ENCODE measurements at regions not wholly inside any gene's neighbourhood (a gene's known extent, or its start where the extent isn't known, plus 50 kb on each side); places are given as distances from the start of the nearest gene placed in this dataset.

DNA sequence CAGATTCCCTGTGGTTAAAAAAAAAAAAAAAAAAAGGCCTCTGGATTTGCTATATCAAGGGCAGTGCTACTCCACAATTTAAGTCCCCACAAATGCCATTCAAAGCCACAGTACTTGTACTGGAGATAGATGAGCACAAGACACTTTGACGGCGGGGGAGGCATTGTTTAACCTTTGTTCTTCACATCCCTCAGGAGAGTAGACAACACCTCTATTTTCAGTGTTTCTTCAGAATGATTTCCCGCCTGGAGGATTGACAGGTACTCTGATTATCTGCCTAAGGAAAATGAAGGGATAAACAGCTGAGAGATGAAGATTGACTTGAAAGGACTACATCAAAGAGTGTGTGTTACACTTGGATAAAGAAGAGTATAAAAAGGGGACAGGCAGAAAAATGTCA, 58.7 kb downstream of the OTOL1 start:
- DNase-seq = no peak

- DNase-seq = no peak
These were observed 59.9 kb downstream of the OTOL1 start for GRCh38 chr3:161556533-161556932.

DNA sequence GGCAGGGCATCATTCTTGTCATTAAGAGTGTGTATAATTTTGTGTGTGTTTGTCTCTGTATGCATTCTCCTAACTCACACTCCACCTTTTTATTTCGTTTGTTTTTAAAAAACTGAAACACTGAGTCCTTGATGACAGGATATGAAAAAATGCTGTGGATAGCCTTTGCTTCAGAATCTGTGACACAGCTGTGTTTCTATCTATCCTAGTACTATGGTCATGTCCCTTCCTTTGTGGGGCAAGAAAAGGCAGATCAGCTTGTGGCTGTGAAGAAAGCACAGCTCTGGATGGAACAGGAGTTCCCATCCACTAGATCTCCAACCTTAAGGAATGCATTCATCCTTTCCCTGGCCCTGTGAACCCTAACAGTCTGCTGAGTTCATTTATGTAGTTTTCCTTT, 60.3 kb downstream of the OTOL1 start:
- no peak for DNase-seq

- DNase-seq = no peak
These were observed 61.0 kb downstream of the OTOL1 start for GRCh38 chr3:161557445-161558150.

DNA sequence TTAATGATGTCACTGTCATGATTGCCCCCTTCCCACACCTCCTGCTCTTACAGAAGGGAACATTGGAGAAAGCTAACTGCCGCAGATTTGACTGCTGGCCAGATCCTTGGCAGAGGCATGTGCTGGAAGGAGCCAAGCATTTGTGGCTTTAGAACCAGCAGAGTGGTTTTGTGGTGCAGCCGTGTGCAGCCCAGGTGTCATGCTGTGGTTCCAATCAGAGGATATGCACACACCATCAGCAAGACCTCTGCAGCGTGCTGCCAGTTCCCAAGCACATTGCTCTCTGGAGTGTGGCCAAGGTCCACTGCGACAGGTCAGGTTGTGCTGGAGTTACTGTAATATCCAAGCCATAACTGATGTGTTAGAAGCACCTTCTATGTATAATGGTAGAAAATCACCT, 61.6 kb downstream of the OTOL1 start:
- no peak for DNase-seq

GRCh38 chr3:161559177-161559998, 62.8 kb downstream of the OTOL1 start:
- DNase-seq = peak; percentile 65

- peak; percentile 76 for DNase-seq
These were observed 63.5 kb downstream of the OTOL1 start for GRCh38 chr3:161560008-161560637.

DNA sequence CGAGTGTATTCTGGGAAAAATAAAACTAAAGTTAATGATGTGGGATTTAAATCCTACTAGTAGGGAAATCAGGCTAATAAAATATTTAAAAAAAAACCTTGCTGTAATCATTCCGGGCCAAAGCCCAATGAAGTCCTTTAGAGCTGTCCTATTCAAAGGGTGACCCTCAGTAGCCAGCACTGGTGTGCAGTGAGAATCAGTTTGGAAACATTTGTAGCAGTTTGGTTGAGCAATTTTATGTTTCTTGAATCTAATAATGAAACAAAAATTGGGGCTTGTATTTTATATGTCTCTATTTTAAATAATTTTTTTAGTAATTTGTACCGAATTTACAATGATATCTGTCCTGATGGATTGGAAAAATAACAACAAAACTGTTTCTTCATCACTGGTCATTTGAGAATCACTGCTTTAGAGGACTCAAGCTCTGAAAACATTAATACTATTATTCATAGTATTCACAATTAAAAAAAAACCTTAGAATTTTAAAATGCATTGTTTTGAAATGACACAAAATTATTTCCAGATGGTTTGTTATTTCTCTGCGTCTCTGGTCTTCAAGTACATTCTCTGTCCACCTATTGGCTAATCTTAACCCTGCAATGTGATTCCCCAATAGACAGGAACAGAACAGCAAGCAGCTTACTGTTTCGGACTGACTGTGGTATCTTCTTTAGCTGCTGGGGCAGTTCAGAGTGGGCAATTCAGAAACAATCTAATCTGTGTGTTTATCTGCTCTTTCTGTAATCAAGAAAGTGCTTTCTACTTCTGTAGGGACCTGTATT, 71.2 kb downstream of the OTOL1 start:
- no peak for DNase-seq

GRCh38 chr3:161568671-161569070, 72.1 kb downstream of the OTOL1 start:
- no peak for DNase-seq

- DNase-seq = no peak
These were observed 75.3 kb downstream of the OTOL1 start for GRCh38 chr3:161571951-161572350.

DNA sequence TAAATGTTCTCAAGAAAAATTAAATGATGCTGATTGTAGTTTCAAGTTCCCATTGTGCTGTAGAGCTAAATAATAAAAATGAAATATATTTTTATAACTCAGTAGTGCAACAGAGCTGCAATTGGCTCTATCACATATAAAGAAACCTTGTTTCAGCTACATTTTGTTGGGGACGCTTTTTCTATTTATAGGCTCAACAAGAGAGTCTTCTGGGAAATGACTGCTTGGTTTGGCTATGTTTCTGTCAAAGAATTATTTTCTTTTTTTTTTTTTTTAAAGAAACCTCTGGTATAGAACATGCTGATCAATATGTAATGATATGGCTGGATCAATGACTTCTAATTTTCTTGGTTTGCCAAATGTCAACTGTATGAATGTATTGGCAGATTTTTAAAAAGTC, 76.5 kb downstream of the OTOL1 start:
- DNase-seq = no peak

- DNase-seq = no peak
These were observed 79.3 kb downstream of the OTOL1 start for GRCh38 chr3:161575901-161576300.

DNA sequence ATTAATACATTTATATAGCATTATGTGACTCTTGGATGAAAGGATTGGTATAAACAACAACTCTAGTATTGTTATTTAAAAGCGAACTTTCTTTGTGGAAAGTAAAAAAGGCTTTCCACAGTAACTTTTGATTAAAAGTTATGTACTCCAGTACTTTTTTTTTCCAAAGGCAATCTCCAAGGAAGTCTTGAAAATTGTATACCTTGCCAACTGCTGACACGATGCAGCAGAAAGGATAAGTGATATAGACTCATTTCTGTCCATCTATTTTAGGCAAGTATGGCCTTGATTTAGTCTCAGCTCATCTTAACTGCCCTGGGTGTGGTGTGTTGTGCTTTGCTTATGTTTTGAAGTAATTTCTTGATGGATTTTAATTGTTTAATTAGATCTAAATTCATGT, 79.7 kb downstream of the OTOL1 start:
- DNase-seq = no peak

GRCh38 chr3:161576714-161577510, 80.3 kb downstream of the OTOL1 start:
- DNase-seq = no peak

- no peak for DNase-seq
These were observed 81.1 kb downstream of the OTOL1 start for GRCh38 chr3:161577662-161578061.

- no peak for DNase-seq
These were observed 83.0 kb downstream of the OTOL1 start for GRCh38 chr3:161579395-161580126.

DNA sequence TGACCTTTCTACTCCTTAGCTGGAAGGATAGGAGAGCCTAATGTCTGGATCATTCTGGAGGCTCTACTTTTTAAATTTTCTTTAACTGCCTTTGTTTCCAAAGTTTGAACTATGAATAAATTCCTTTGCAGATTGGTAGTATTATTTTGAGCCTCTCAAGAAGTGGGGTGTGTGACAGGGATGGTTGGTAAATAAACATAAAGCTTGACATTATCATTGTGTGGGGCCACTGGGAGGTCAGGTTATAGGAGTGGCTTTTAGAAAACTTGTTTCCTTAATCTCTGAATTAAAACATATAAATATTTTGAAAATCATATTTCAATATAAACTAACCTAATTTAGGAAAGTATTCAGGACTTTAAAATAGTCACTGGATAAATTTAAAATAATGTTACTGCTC, 89.3 kb downstream of the OTOL1 start:
- no peak for DNase-seq

DNA sequence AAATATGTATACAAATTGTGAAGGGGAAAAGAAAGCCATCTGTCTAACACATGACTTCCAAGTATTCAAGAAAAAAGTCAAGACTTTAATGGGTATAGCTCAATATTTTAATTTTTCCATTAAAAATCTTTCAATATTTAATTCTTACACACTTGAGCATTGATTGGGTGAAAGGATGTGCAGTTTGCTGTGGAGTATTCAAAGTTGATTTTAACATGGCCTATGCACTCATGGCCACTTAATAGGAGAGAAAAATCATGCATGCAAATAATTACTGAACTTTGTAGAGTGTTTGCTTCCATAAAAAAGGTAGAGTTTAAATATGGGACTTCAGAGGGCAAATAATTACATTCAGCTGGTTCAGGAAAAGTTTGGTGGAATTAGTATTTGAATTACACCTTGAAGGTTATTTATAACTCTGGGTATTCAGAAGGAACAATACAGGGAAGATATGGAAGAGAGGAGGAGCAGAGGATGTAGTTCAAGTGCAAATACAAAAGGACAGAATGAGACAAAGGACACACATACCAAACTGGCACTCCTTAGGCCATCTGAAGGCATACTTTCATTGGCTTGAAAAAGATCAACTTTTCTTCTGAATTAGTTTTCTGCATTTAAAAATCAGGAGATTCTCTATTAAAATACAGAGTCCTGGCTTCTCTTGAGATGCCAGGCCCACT, 90.1 kb downstream of the OTOL1 start:
- no peak for DNase-seq

- DNase-seq = no peak
These were observed 102.0 kb downstream of the OTOL1 start for GRCh38 chr3:161598639-161599038.

GRCh38 chr3:161599697-161600096, 103.1 kb downstream of the OTOL1 start:
- no peak for DNase-seq

DNA sequence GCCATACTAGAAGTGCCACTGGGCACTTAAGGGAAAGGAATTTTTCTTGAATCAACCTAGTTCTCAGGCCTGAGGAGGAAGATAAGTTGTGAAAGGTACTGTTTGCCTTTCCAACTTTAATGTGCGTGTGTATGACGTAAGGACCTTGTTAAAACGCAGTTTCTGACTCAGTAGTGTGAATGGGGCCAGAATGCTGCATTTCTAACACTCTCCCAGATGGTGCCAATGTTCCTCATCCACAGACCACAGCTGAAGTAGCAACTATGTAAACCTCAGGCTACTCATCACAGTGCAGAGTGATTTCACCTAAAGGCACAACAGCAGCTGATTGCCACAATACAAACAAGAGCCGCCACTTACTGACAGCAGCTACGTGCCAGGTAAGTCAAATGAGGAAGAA, 103.6 kb downstream of the OTOL1 start:
- no peak for DNase-seq

All from retina (tissue), 1 donor.